Skeletal muscle cell (primary cell): ENCODE measurements at regions not wholly inside any gene's neighbourhood (a gene's known extent, or its start where the extent isn't known, plus 50 kb on each side); places are given as distances from the start of the nearest gene placed in this dataset.
A peak's percentile ranks its signal among the peaks of the same experiment; 100 is the strongest.

Experiments used
- DNase-seq: peaks from one replicate; pipeline ENCODE4 v3.0.0-alpha.2; 2010; ENCODE audit warnings: low read depth
- H3K4me3 ChIP-seq: 2 replicates; pipeline ENCODE4 v1.5.1; 2011; ENCODE audit warnings: low read depth, mild to moderate bottlenecking, control low read depth, low read length, moderate library complexity

- DNase-seq, result no peak
- no peak overlapping the region for H3K4me3 ChIP-seq
These were observed 155.8 kb upstream of the FAT4 start for GRCh38 chr4:125159001-125159400.

- no peak for DNase-seq
- no peak overlapping the region for H3K4me3 ChIP-seq
These were observed 159.5 kb upstream of the FAT4 start for GRCh38 chr4:125155251-125155650.

- no peak overlapping the region for H3K4me3 ChIP-seq
- DNase-seq, result peak; percentile 28
These were observed 173.7 kb upstream of the FAT4 start for GRCh38 chr4:125140966-125141495.

GRCh38 chr4:125135652-125136051 is 179.1 kb upstream of the FAT4 start:
- no peak for DNase-seq
- H3K4me3 ChIP-seq, result no peak overlapping the region

- DNase-seq, result no peak
- no peak overlapping the region for H3K4me3 ChIP-seq
These were observed 182.0 kb upstream of the FAT4 start for GRCh38 chr4:125132729-125133128.

GRCh38 chr4:125131891-125132680 is 182.7 kb upstream of the FAT4 start:
- H3K4me3 ChIP-seq, result no peak overlapping the region
- no peak for DNase-seq

GRCh38 chr4:125125276-125125675 is 189.5 kb upstream of the FAT4 start:
- H3K4me3 ChIP-seq, result no peak overlapping the region
- DNase-seq, result no peak

- H3K4me3 ChIP-seq, result no peak overlapping the region
- DNase-seq, result no peak
These were observed 191.1 kb upstream of the FAT4 start for GRCh38 chr4:125123570-125124109.

GRCh38 chr4:125121581-125121980 is 193.2 kb upstream of the FAT4 start:
- H3K4me3 ChIP-seq, result no peak overlapping the region

GRCh38 chr4:125116431-125116830 is 198.3 kb upstream of the FAT4 start:
- H3K4me3 ChIP-seq, result no peak overlapping the region

More at GRCh38 chr4:125121581-125121980, 193.2 kb upstream of the FAT4 start:
- DNase-seq, result no peak

GRCh38 chr4:125115941-125116340 is 198.8 kb upstream of the FAT4 start:
- DNase-seq, result no peak

More at GRCh38 chr4:125116431-125116830, 198.3 kb upstream of the FAT4 start:
- no peak for DNase-seq

GRCh38 chr4:125115476-125115875 is 199.3 kb upstream of the FAT4 start:
- DNase-seq, result no peak
- H3K4me3 ChIP-seq, result no peak overlapping the region

More at GRCh38 chr4:125115941-125116340, 198.8 kb upstream of the FAT4 start:
- no peak overlapping the region for H3K4me3 ChIP-seq

GRCh38 chr4:125112536-125112935 is 202.2 kb upstream of the FAT4 start:
- no peak overlapping the region for H3K4me3 ChIP-seq
- no peak for DNase-seq

- no peak for DNase-seq
These were observed 203.4 kb upstream of the FAT4 start for GRCh38 chr4:125111323-125111722.

GRCh38 chr4:125105561-125105960 is 209.2 kb upstream of the FAT4 start:
- no peak for DNase-seq
- no peak overlapping the region for H3K4me3 ChIP-seq

More at GRCh38 chr4:125111323-125111722, 203.4 kb upstream of the FAT4 start:
- no peak overlapping the region for H3K4me3 ChIP-seq

GRCh38 chr4:125104616-125105015 is 210.1 kb upstream of the FAT4 start:
- H3K4me3 ChIP-seq, result no peak overlapping the region
- no peak for DNase-seq

GRCh38 chr4:125101719-125102118 is 213.0 kb upstream of the FAT4 start:
- H3K4me3 ChIP-seq, result no peak overlapping the region
- no peak for DNase-seq

GRCh38 chr4:125097729-125098128 is 217.0 kb upstream of the FAT4 start:
- no peak overlapping the region for H3K4me3 ChIP-seq
- DNase-seq, result no peak

GRCh38 chr4:125096662-125097061 is 218.1 kb upstream of the FAT4 start:
- no peak for DNase-seq
- no peak overlapping the region for H3K4me3 ChIP-seq

GRCh38 chr4:125091541-125091940 is 223.2 kb upstream of the FAT4 start:
- no peak for DNase-seq
- H3K4me3 ChIP-seq, result no peak overlapping the region

- no peak overlapping the region for H3K4me3 ChIP-seq
- DNase-seq, result no peak
These were observed 223.7 kb upstream of the FAT4 start for GRCh38 chr4:125091101-125091500.
